ENCODE measurements at regions not wholly inside any gene's neighbourhood (a gene's known extent, or its start where the extent isn't known, plus 50 kb on each side); places are given as distances from the start of the nearest gene placed in this dataset.

GRCh38 chr10:29874606-29875269 is 184.6 kb downstream of the JCAD start:
- TF ChIP-seq CTCF (IDR thresholded peaks at IDR 0.05) (no peak), ZFX (IDR thresholded peaks at IDR 0.05; ENCODE audit: borderline replicate concordance) (no peak)
